DND-41 (cell line): ENCODE measurements at regions not wholly inside any gene's neighbourhood (a gene's known extent, or its start where the extent isn't known, plus 50 kb on each side); places are given as distances from the start of the nearest gene placed in this dataset.
A peak's percentile ranks its signal among the peaks of the same experiment; 100 is the strongest.

ENCODE experiments used
- ATAC-seq: fragments of 200-7000 bp; cut with Tn5 transposase; 3 replicates; pipeline ENCODE4 v1.9.1; 2021; ENCODE audit warnings: low read depth; ENCODE audit not compliant: insufficient read depth
- DNase-seq: peaks from one replicate; pipeline ENCODE4 v3.0.0-alpha.2; 2020
- H2AFZ ChIP-seq: 2 replicates; pipeline ENCODE4 v1.6.0; 2012; ENCODE audit warnings: low read depth, low read length
- H3K27ac ChIP-seq: 2 replicates; pipeline ENCODE4 v1.5.1; 2012; ENCODE audit warnings: low read length, inconsistent platforms
- H3K27me3 ChIP-seq: fragments of 200-600 bp; sonication (generic); 2 replicates; pipeline ENCODE4 v1.6.0; 2012; ENCODE audit warnings: low read length, mild to moderate bottlenecking, inconsistent platforms; ENCODE audit not compliant: insufficient read depth, poor library complexity
- H3K36me3 ChIP-seq: 2 replicates; pipeline ENCODE4 v1.5.1; 2012; ENCODE audit warnings: low read length, inconsistent platforms; ENCODE audit not compliant: insufficient read depth
- H3K4me1 ChIP-seq: 2 replicates; pipeline ENCODE4 v1.5.1; 2012; ENCODE audit warnings: mild to moderate bottlenecking, low read length; ENCODE audit not compliant: insufficient read depth
- H3K4me2 ChIP-seq: 2 replicates; pipeline ENCODE4 v1.6.0; 2012; ENCODE audit warnings: mild to moderate bottlenecking, moderate library complexity, low read length, inconsistent platforms; ENCODE audit not compliant: insufficient read depth
- H3K4me3 ChIP-seq, 2 experiments: fragments of 200-600 bp in 1 of 2; shearing (Covaris generic) in 1 of 2; 2 replicates each; pipeline ENCODE4 v1.5.1; 2012 to 2016; ENCODE audit warnings: inconsistent platforms in 2 of 2, low read length in 2 of 2, mild to moderate bottlenecking in 2 of 2, low read depth in 1 of 2, moderate library complexity in 1 of 2
- H3K79me2 ChIP-seq: 2 replicates; pipeline ENCODE4 v1.6.0; 2012; ENCODE audit warnings: low read length, inconsistent platforms; ENCODE audit not compliant: insufficient read depth
- H3K9ac ChIP-seq: 2 replicates; pipeline ENCODE4 v1.6.0; 2012; ENCODE audit warnings: low read depth, mild to moderate bottlenecking, inconsistent platforms, low read length, moderate library complexity
- H3K9me3 ChIP-seq: 2 replicates; pipeline ENCODE4 v1.5.1; 2012; ENCODE audit warnings: low read length, moderate library complexity, mild to moderate bottlenecking, inconsistent platforms; ENCODE audit not compliant: insufficient read depth, severe bottlenecking
- H4K20me1 ChIP-seq: 2 replicates; pipeline ENCODE4 v1.6.0; 2012; ENCODE audit warnings: low read length; ENCODE audit not compliant: insufficient read depth
- EZH2 ChIP-seq: IDR thresholded peaks from 3 replicates; pipeline ENCODE4 v1.6.1; 2012; ENCODE audit warnings: borderline replicate concordance, low read depth, mild to moderate bottlenecking, moderate library complexity, low read length, inconsistent platforms; ENCODE audit not compliant: severe bottlenecking
- TF ChIP-seq, protein P1 (sequence below): IDR thresholded peaks from 2 replicates; pipeline ENCODE4 v1.5.1; 2012; ENCODE audit warnings: borderline replicate concordance, low read length, moderate library complexity, mild to moderate bottlenecking; ENCODE audit not compliant: poor library complexity, severe bottlenecking; ENCODE audit errors: extremely low read depth

DNA sequence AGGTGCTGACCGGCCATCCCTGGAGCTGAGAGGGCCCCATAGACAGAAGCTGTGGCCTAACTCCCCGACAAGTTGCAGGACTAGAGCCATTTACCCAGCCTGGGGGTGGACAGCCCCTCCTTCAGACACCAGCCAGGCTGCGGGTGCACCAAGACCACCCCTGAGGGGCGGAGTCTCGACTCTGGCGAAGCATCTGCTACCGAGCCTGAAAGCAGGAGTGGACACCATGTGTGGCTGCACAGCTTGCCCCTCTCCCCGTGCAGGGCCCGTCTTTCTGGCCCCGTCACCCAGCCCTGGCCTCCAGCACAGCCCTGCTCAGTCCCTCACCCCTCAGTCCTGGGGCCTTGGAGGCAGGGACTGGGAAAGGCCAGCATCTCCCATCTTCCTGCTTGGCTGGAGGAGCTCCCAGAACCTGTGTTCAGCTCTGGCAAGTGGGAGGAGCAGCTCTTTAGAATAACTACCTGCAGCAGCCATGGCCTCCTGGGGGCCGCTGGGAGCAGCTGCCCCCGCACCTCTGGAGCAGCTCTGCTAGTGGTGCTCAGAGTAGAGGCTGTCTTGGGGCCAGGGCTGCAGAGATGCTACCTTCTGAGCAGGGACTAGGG lies 275.8 kb downstream of the NDUFA10 start:
- Histone ChIP-seq H3K27me3 (no peaks in the 10 kb centered on the region), H3K4me2 (no peak overlapping the region), H3K36me3 (no peaks in the 10 kb centered on the region), H3K9me3 (no peaks in the 10 kb centered on the region), H3K4me1 (peaks cover 26% of the 10 kb centered on the region), H3K9ac (no peak overlapping the region), H2AFZ (no peak overlapping the region), H3K4me3 (no peak overlapping the region), H4K20me1 (no peaks in the 10 kb centered on the region), H3K27ac (peak overlapping the region; percentile 24), H3K79me2 (0 out of 2 replicates have a peak, but pooled peaks cover 2% of the 10 kb centered on the region)
- TF ChIP-seq, protein P1, sequence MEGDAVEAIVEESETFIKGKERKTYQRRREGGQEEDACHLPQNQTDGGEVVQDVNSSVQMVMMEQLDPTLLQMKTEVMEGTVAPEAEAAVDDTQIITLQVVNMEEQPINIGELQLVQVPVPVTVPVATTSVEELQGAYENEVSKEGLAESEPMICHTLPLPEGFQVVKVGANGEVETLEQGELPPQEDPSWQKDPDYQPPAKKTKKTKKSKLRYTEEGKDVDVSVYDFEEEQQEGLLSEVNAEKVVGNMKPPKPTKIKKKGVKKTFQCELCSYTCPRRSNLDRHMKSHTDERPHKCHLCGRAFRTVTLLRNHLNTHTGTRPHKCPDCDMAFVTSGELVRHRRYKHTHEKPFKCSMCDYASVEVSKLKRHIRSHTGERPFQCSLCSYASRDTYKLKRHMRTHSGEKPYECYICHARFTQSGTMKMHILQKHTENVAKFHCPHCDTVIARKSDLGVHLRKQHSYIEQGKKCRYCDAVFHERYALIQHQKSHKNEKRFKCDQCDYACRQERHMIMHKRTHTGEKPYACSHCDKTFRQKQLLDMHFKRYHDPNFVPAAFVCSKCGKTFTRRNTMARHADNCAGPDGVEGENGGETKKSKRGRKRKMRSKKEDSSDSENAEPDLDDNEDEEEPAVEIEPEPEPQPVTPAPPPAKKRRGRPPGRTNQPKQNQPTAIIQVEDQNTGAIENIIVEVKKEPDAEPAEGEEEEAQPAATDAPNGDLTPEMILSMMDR = no peak
- no peak for TF ChIP-seq EZH2
- no peak for DNase-seq
- ATAC-seq = no peak

DNA sequence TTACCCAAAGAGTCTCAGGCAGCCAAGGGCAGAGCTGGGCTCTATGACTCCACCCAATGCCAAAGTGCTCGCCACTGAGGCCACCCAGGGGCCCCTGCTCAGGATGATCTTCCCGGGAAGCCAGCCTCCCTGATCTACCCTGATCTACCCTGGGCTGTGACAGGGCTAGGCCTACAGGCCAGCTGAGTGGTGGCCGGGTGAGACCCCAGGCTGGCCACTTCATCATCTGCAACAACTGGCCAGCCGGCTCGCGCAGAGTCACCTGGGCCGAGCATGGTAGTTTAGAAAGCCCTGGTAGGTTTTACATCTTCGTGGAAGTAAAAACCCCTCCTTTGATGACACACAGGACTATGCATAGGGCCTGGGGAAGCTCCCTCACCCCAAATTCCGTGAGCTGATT lies 276.3 kb downstream of the NDUFA10 start:
- no peaks in the 10 kb centered on the region for H4K20me1 ChIP-seq
- ATAC-seq (no peak), DNase-seq (no peak)
- H3K4me1 ChIP-seq = peaks cover 26% of the 10 kb centered on the region
- no peaks in the 10 kb centered on the region for H3K27me3 ChIP-seq
- no peak overlapping the region for H3K4me2 ChIP-seq
- no peak overlapping the region for H2AFZ ChIP-seq
- H3K27ac ChIP-seq = 0 out of 2 replicates have a peak overlapping the region, but pooled peaks have one; percentile 6
- H3K79me2 ChIP-seq = 0 out of 2 replicates have a peak, but pooled peaks cover 2% of the 10 kb centered on the region
- H3K36me3 ChIP-seq = no peaks in the 10 kb centered on the region
- no peak for TF ChIP-seq EZH2
- TF ChIP-seq, protein P1 = no peak
- no peak overlapping the region for H3K4me3 ChIP-seq
- H3K9ac ChIP-seq = no peak overlapping the region
- H3K9me3 ChIP-seq = no peaks in the 10 kb centered on the region

DNA sequence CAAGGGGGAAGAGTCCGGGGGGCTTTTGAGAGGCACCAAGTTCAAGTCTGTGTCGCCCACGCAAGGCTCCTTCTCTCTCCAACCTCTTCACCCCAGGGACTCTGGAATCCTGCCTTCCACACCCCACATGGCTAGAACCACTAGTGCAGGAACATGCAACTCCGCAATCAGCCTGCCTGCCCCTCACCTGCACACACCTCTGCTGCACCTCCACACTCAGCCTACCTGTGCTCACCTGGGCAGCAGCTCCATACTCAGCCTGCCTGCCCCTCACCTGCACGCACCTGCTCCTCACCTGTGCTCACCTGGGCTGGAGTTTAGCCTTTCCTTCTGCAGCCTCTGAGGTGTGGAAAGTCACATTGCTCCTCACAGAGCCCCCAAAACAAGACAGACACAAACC lies 277.4 kb downstream of the NDUFA10 start:
- ATAC-seq (no peak), DNase-seq (no peak)
- TF ChIP-seq EZH2 = no peak
- TF ChIP-seq, protein P1 = no peak
- Histone ChIP-seq H3K27me3 (no peaks in the 10 kb centered on the region), H3K9me3 (no peaks in the 10 kb centered on the region), H3K79me2 (0 out of 2 replicates have a peak, but pooled peaks cover 2% of the 10 kb centered on the region), H2AFZ (no peak overlapping the region), H3K36me3 (no peaks in the 10 kb centered on the region), H4K20me1 (no peaks in the 10 kb centered on the region), H3K4me1 (peaks cover 21% of the 10 kb centered on the region), H3K9ac (no peak overlapping the region), H3K27ac (no peak overlapping the region), H3K4me2 (no peak overlapping the region), H3K4me3 (no peak overlapping the region)

DNA sequence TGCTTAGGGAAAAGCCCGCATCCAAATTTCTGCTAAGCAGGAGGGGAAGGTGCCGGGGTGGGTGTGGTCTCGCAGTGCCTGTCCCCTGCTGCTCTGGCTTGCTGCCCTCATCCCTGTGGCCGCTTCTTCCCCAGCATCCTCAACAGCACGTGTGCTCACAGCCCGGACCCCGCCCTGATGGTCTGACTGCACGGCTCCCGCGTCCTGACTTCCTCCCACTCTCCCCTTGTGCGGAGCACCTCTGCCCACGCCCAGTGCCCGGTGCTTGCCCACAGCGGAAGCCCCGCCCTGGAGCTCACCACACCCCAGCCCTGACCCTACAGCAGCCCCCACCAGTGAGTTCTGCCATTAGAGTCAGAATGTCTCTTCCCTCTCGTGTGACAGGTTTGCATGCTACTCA lies 277.9 kb downstream of the NDUFA10 start:
- TF ChIP-seq, protein P1 = no peak
- TF ChIP-seq EZH2 = no peak
- no peak for DNase-seq
- no peaks in the 10 kb centered on the region for H3K36me3 ChIP-seq
- H3K9me3 ChIP-seq = no peaks in the 10 kb centered on the region
- H3K79me2 ChIP-seq = 0 out of 2 replicates have a peak, but pooled peaks cover 2% of the 10 kb centered on the region
- H3K4me2 ChIP-seq = no peak overlapping the region
- no peak overlapping the region for H3K4me3 ChIP-seq
- no peak overlapping the region for H3K9ac ChIP-seq
- no peak for ATAC-seq
- H3K4me1 ChIP-seq = peaks cover 16% of the 10 kb centered on the region
- no peaks in the 10 kb centered on the region for H4K20me1 ChIP-seq
- H2AFZ ChIP-seq = no peak overlapping the region
- H3K27me3 ChIP-seq = no peaks in the 10 kb centered on the region
- H3K27ac ChIP-seq = no peak overlapping the region
